SK-N-SH (cell line): ENCODE measurements at regions not wholly inside any gene's neighbourhood (a gene's known extent, or its start where the extent isn't known, plus 50 kb on each side); places are given as distances from the start of the nearest gene placed in this dataset.
"Not testable (repeated sequence)": the region's sequence is repeated elsewhere in the genome, so short reads cannot be mapped to it uniquely, and the experiment has no call there.

Experiments
- CTCF ChIA-PET: fragments of 300-600, 350-600 bp; formaldehyde crosslinking; extraction: SDS; loops from one replicate; lab custom pipeline; 2021; lab: Yijun Ruan, JAX
- POLR2A ChIA-PET: fragments of 350-600 bp; sonication (Branson Sonifier 250); formaldehyde crosslinking; extraction: SDS; loops from one replicate; lab custom pipeline; 2020; ENCODE audit warnings: antibody characterized with exemption, inconsistent platforms; lab: Yijun Ruan, JAX
- DNase-seq: peaks from one replicate; pipeline ENCODE4 v3.0.0; 2012
- H2AFZ ChIP-seq: fragments of 200-600 bp; sonication (generic); 2 replicates; pipeline ENCODE4 v1.8.1; 2016; ENCODE audit warnings: antibody characterized with exemption, mild to moderate bottlenecking, low read depth
- H3F3A ChIP-seq: fragments of 200-600 bp; sonication (generic); replicated peaks from 2 replicates; pipeline ENCODE3; 2016; ENCODE audit warnings: antibody characterized with exemption, mild to moderate bottlenecking; ENCODE audit not compliant: insufficient read depth
- H3K27ac ChIP-seq, 2 experiments: fragments of 200-500 bp in 1 of 2; fragments of 200-600 bp in 1 of 2; sonication (Bioruptor generic) in 1 of 2; sonication (generic), shearing (Covaris generic) in 1 of 2; 2 replicates each; pipeline versions ENCODE4 v1.5.1 to v1.6.1; 2014 to 2016; ENCODE audit warnings: low read depth in 2 of 2, inconsistent platforms in 1 of 2, low read length in 1 of 2, mild to moderate bottlenecking in 1 of 2, mixed read lengths in 1 of 2
- H3K27me3 ChIP-seq: fragments of 200-600 bp; sonication (generic), shearing (Covaris generic); 2 replicates; pipeline ENCODE4 v1.6.1; 2016; ENCODE audit warnings: mixed run types; ENCODE audit not compliant: insufficient read depth
- H3K36me3 ChIP-seq, 2 experiments: fragments of 200-500 bp in 1 of 2; fragments of 200-600 bp in 1 of 2; sonication (Bioruptor generic) in 1 of 2; sonication (generic) in 1 of 2; replicated peaks in 1 of 2; 2 replicates each; pipeline versions ENCODE3 to v1.5.1; 2014 to 2016; ENCODE audit warnings: low read length in 1 of 2, mild to moderate bottlenecking in 1 of 2; ENCODE audit not compliant: insufficient read depth in 2 of 2, control insufficient read depth in 1 of 2
- H3K4me1 ChIP-seq, 2 experiments: fragments of 200-500 bp in 1 of 2; fragments of 200-600 bp in 1 of 2; sonication (Bioruptor generic) in 1 of 2; sonication (generic), shearing (Covaris generic) in 1 of 2; 2 replicates each; pipeline versions ENCODE4 v1.5.1 to v1.6.1; 2014 to 2016; ENCODE audit warnings: low read depth in 1 of 2, low read length in 1 of 2, mixed run types in 1 of 2; ENCODE audit not compliant: insufficient read depth in 2 of 2, control insufficient read depth in 1 of 2
- H3K4me2 ChIP-seq: fragments of 200-600 bp; sonication (generic), shearing (Covaris generic); 2 replicates; pipeline ENCODE4 v1.6.1; 2017; ENCODE audit warnings: mixed run types
- H3K4me3 ChIP-seq, 2 experiments: fragments of 200-500 bp in 1 of 2; fragments of 200-600 bp in 1 of 2; sonication (Bioruptor generic) in 1 of 2; sonication (generic), shearing (Covaris generic) in 1 of 2; 2 replicates each; pipeline versions ENCODE4 v1.5.1 to v1.8.1; 2014 to 2016; ENCODE audit warnings: low read depth in 2 of 2, inconsistent platforms in 1 of 2, low read length in 1 of 2, mild to moderate bottlenecking in 1 of 2, mixed read lengths in 1 of 2, moderate library complexity in 1 of 2
- H3K79me2 ChIP-seq: fragments of 200-600 bp; sonication (generic); 2 replicates; pipeline ENCODE4 v1.8.1; 2017; ENCODE audit warnings: mild to moderate bottlenecking; ENCODE audit not compliant: insufficient read depth
- H3K9ac ChIP-seq: fragments of 200-600 bp; sonication (generic); 2 replicates; pipeline ENCODE4 v1.6.1; 2017; ENCODE audit warnings: mixed run types
- H3K9me2 ChIP-seq: fragments of 200-600 bp; sonication (generic); 2 replicates; pipeline ENCODE4 v1.6.1; 2017; ENCODE audit warnings: mixed run types
- H3K9me3 ChIP-seq: fragments of 200-600 bp; sonication (generic); 2 replicates; pipeline ENCODE4 v1.6.1; 2017; ENCODE audit warnings: mixed run types, mild to moderate bottlenecking, moderate library complexity
- H4K20me1 ChIP-seq: fragments of 200-600 bp; sonication (generic); 2 replicates; pipeline ENCODE4 v1.6.1; 2017; ENCODE audit warnings: mild to moderate bottlenecking, mixed run types; ENCODE audit not compliant: insufficient read depth
- CTCF ChIP-seq: fragments of 200-600 bp; sonication (generic); IDR thresholded peaks from 2 replicates; pipeline ENCODE4 v1.6.1; 2017; ENCODE audit warnings: antibody characterized with exemption, mild to moderate bottlenecking, moderate library complexity
- FOSL2 ChIP-seq: IDR thresholded peaks from 2 replicates; pipeline ENCODE4 v1.4.0; 2012; ENCODE audit warnings: low read depth, mild to moderate bottlenecking, moderate library complexity, borderline replicate concordance
- FOXJ3 ChIP-seq: sonication (generic); formaldehyde crosslinking; IDR thresholded peaks from 2 replicates; pipeline ENCODE4 v1.5.1; 2020; ENCODE audit warnings: mild to moderate bottlenecking, missing genetic modification reagents
- GABPA ChIP-seq: IDR thresholded peaks from 2 replicates; pipeline ENCODE4 v1.4.0; 2012; ENCODE audit warnings: low read depth, mild to moderate bottlenecking
- IRF3 ChIP-seq: fragments of 150-350 bp; IDR thresholded peaks from 2 replicates; pipeline ENCODE4 v1.6.1; 2016; ENCODE audit warnings: mild to moderate bottlenecking, low read depth, low read length
- JUND ChIP-seq: IDR thresholded peaks from 2 replicates; pipeline ENCODE4 v1.4.0; 2012
- MXI1 ChIP-seq: IDR thresholded peaks from 2 replicates; pipeline ENCODE4 v1.6.1; 2012; ENCODE audit warnings: mild to moderate bottlenecking, low read depth, low read length, improper control_type of control experiment
- NFIC ChIP-seq: IDR thresholded peaks from 2 replicates; pipeline ENCODE4 v1.4.0; 2012; ENCODE audit warnings: borderline replicate concordance
- RAD21 ChIP-seq: IDR thresholded peaks from 2 replicates; pipeline ENCODE4 v1.6.1; 2012; ENCODE audit warnings: mild to moderate bottlenecking, low read length
- RCOR1 ChIP-seq: fragments of 150-350 bp; IDR thresholded peaks from 2 replicates; pipeline ENCODE4 v1.6.1; 2017; ENCODE audit warnings: antibody characterized with exemption, low read length
- RFX5 ChIP-seq: IDR thresholded peaks from 2 replicates; pipeline ENCODE4 v1.6.1; 2012; ENCODE audit warnings: mild to moderate bottlenecking, improper control_type of control experiment, low read length
- USF2 ChIP-seq: fragments of 150-350 bp; IDR thresholded peaks from 2 replicates; pipeline ENCODE4 v1.6.1; 2017; ENCODE audit warnings: antibody characterized with exemption, low read length, low read depth, borderline replicate concordance
- ZBTB33 ChIP-seq: IDR thresholded peaks from 2 replicates; pipeline ENCODE4 v1.4.0; 2012; ENCODE audit warnings: low read depth, borderline replicate concordance
- WGBS: methylation state at CpG from one replicate; pipeline ENCODE4 v1.1.6; 2017; ENCODE audit warnings: low lambda C conversion rate; 5-methylcytosine and 5-hydroxymethylcytosine counted together
- TF ChIP-seq, protein P1 (sequence below): IDR thresholded peaks from 2 replicates; pipeline ENCODE4 v1.4.0; 2012; ENCODE audit warnings: low read depth, borderline replicate concordance

DNA sequence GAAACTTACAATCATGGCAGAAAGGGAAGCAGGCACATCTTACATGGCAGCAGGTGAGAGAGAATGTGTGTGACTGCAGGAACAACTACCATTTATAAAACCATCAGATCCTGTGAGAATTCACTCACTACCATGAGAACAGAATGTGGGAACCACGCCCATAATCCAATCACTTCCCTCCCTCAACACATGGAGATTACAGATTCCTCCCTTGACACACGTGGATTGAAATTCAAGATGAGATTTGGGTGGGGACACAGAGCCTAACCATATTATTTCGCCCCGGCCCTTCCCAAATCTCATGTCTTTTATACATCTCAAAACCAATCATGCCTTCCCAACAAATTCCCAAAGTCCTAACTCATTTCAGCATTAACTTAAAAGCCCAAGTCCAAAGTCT lies 203.6 kb downstream of the C12orf75 start:
- H3K4me2 ChIP-seq = no peak overlapping the region
- H3K27ac ChIP-seq = no peak overlapping the region
- H3K36me3 ChIP-seq = peaks cover 0 to 3% of the 10 kb centered on the region in 2 experiments
- no peaks in the 10 kb centered on the region for H3K27me3 ChIP-seq
- no peak for DNase-seq
- H3K9me3 ChIP-seq = 0 out of 2 replicates have a peak, but pooled peaks cover 3% of the 10 kb centered on the region
- ChIA-PET POLR2A (no interaction called here), CTCF (no interaction called here)
- H3K9me2 ChIP-seq = no peaks in the 10 kb centered on the region
- H3K4me3 ChIP-seq = no peak overlapping the region
- no peaks in the 10 kb centered on the region for H3K4me1 ChIP-seq
- no peaks in the 10 kb centered on the region for H4K20me1 ChIP-seq
- H3K9ac ChIP-seq = no peak overlapping the region
- no peaks in the 10 kb centered on the region for H3F3A ChIP-seq
- no peaks in the 10 kb centered on the region for H3K79me2 ChIP-seq
- no peak for TF ChIP-seq MXI1
- no peak for TF ChIP-seq NFIC
- TF ChIP-seq GABPA = no peak
- TF ChIP-seq IRF3 = no peak
- no peak for TF ChIP-seq USF2
- TF ChIP-seq CTCF = no peak
- no peak for TF ChIP-seq FOXJ3 (CRISPR knock-in tag)
- no peak for TF ChIP-seq RCOR1
- TF ChIP-seq JUND = no peak
- TF ChIP-seq RFX5 = no peak
- TF ChIP-seq RAD21 = no peak
- TF ChIP-seq, protein P1, sequence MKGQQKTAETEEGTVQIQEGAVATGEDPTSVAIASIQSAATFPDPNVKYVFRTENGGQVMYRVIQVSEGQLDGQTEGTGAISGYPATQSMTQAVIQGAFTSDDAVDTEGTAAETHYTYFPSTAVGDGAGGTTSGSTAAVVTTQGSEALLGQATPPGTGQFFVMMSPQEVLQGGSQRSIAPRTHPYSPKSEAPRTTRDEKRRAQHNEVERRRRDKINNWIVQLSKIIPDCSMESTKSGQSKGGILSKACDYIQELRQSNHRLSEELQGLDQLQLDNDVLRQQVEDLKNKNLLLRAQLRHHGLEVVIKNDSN = no peak
- TF ChIP-seq FOSL2 = no peak
- no peak for TF ChIP-seq ZBTB33
- 27% methylated on average over 4 of the region's 4 CpGs for WGBS
- H2AFZ ChIP-seq = no peak overlapping the region

GRCh38 chr12:105535033-105535432 lies 204.5 kb downstream of the C12orf75 start:
- H3K36me3 ChIP-seq, H3K27me3 ChIP-seq, H3K4me3 ChIP-seq, H3K4me2 ChIP-seq, H3K9me2 ChIP-seq, H3K79me2 ChIP-seq, H3F3A ChIP-seq, DNase-seq, POLR2A ChIA-PET, H4K20me1 ChIP-seq, H3K9me3 ChIP-seq, H3K27ac ChIP-seq, H2AFZ ChIP-seq, H3K4me1 ChIP-seq, CTCF ChIA-PET, H3K9ac ChIP-seq: not testable (repeated sequence)
- WGBS = 48% methylated on average over 3 of the region's 3 CpGs
